H9 (cell line): ENCODE measurements at regions not wholly inside any gene's neighbourhood (a gene's known extent, or its start where the extent isn't known, plus 50 kb on each side); places are given as distances from the start of the nearest gene placed in this dataset.

Experiments used
- DNase-seq: peaks from one replicate; pipeline ENCODE4 v3.0.0-alpha.2; 2017
- H2AFZ ChIP-seq: one replicate; pipeline ENCODE4 v1.6.1; 2013; ENCODE audit warnings: mild to moderate bottlenecking, low read length, control low read depth, moderate library complexity
- H2AK5ac ChIP-seq: 2 replicates; pipeline ENCODE4 v1.6.1; 2013; ENCODE audit warnings: low read length, control low read depth, mixed read lengths; ENCODE audit not compliant: insufficient read length
- H2BK120ac ChIP-seq: one replicate; pipeline ENCODE4 v1.6.1; 2013; ENCODE audit warnings: low read depth, mild to moderate bottlenecking, low read length, control low read depth, inconsistent platforms; ENCODE audit not compliant: poor library complexity, severe bottlenecking
- H2BK12ac ChIP-seq: 2 replicates; pipeline ENCODE4 v1.6.1; 2013; ENCODE audit warnings: low read length, control low read depth, mixed read lengths, low read depth; ENCODE audit not compliant: insufficient read length
- H2BK15ac ChIP-seq: 2 replicates; pipeline ENCODE4 v1.6.1; 2013; ENCODE audit warnings: low read depth, low read length, control low read depth
- H2BK20ac ChIP-seq: one replicate; pipeline ENCODE4 v1.6.1; 2013; ENCODE audit warnings: low read depth, mild to moderate bottlenecking, low read length, control low read depth, inconsistent platforms; ENCODE audit not compliant: poor library complexity, severe bottlenecking
- H2BK5ac ChIP-seq: 2 replicates; pipeline ENCODE4 v1.6.1; 2013; ENCODE audit warnings: low read length, control low read depth, mixed read lengths; ENCODE audit not compliant: insufficient read length
- H3K14ac ChIP-seq: 2 replicates; pipeline ENCODE4 v1.6.1; 2013; ENCODE audit warnings: low read length, control low read depth; ENCODE audit not compliant: insufficient read depth
- H3K18ac ChIP-seq: 2 replicates; pipeline ENCODE4 v1.6.1; 2013; ENCODE audit warnings: low read depth, mild to moderate bottlenecking, mixed read lengths, low read length, control low read depth; ENCODE audit not compliant: insufficient read length
- H3K23ac ChIP-seq: 2 replicates; pipeline ENCODE4 v1.6.1; 2013; ENCODE audit warnings: low read length, control low read depth, mixed read lengths, low read depth; ENCODE audit not compliant: insufficient read length
- H3K23me2 ChIP-seq: 2 replicates; pipeline ENCODE4 v1.6.1; 2013; ENCODE audit warnings: low read depth, mild to moderate bottlenecking, mixed read lengths, low read length, control low read depth; ENCODE audit not compliant: insufficient read length, poor library complexity, severe bottlenecking
- H3K27ac ChIP-seq: 2 replicates; pipeline ENCODE4 v1.5.1; 2013; ENCODE audit warnings: low read length, control low read depth, mixed read lengths, low read depth; ENCODE audit not compliant: insufficient read length
- H3K27me3 ChIP-seq: 2 replicates; pipeline ENCODE4 v1.6.1; 2013; ENCODE audit warnings: low read length, control low read depth, inconsistent platforms; ENCODE audit not compliant: insufficient read depth
- H3K4ac ChIP-seq: 2 replicates; pipeline ENCODE4 v1.6.1; 2013; ENCODE audit warnings: low read depth, mild to moderate bottlenecking, control low read depth, inconsistent platforms, low read length, moderate library complexity
- H3K4me1 ChIP-seq: 2 replicates; pipeline ENCODE4 v1.6.1; 2013; ENCODE audit warnings: low read length, control low read depth, inconsistent platforms; ENCODE audit not compliant: insufficient read depth
- H3K4me2 ChIP-seq: 2 replicates; pipeline ENCODE4 v1.6.1; 2013; ENCODE audit warnings: low read length, control low read depth, mixed read lengths; ENCODE audit not compliant: insufficient read length, insufficient read depth
- H3K56ac ChIP-seq: 2 replicates; pipeline ENCODE4 v1.6.1; 2013; ENCODE audit warnings: low read depth, mild to moderate bottlenecking, mixed read lengths, low read length, control low read depth; ENCODE audit not compliant: insufficient read length
- H3K79me1 ChIP-seq: 2 replicates; pipeline ENCODE4 v1.6.1; 2013; ENCODE audit warnings: low read depth, mild to moderate bottlenecking, moderate library complexity, low read length, control low read depth, inconsistent platforms; ENCODE audit not compliant: insufficient read depth, poor library complexity, severe bottlenecking
- H3K79me2 ChIP-seq: 2 replicates; pipeline ENCODE4 v1.6.1; 2013; ENCODE audit warnings: low read length, control low read depth, inconsistent platforms; ENCODE audit not compliant: insufficient read depth
- H3K9ac ChIP-seq: 2 replicates; pipeline ENCODE4 v1.6.1; 2013; ENCODE audit warnings: low read length, control low read depth, mixed read lengths; ENCODE audit not compliant: insufficient read length; ENCODE audit errors: extremely low read depth
- H3K9me3 ChIP-seq: one replicate; pipeline ENCODE4 v1.6.1; 2013; ENCODE audit warnings: low read depth, low read length, inconsistent platforms; ENCODE audit not compliant: control insufficient read depth
- H3T11ph ChIP-seq: one replicate; pipeline ENCODE4 v1.6.1; 2013; ENCODE audit warnings: mild to moderate bottlenecking, low read length, control low read depth, inconsistent platforms
- H4K20me1 ChIP-seq: one replicate; pipeline ENCODE4 v1.6.1; 2013; ENCODE audit not compliant: control insufficient read depth, insufficient read length, insufficient read depth
- H4K5ac ChIP-seq: 2 replicates; pipeline ENCODE4 v1.6.1; 2013; ENCODE audit warnings: low read depth, mild to moderate bottlenecking, mixed read lengths, low read length, control low read depth; ENCODE audit not compliant: insufficient read length
- H4K8ac ChIP-seq: replicated peaks from 2 replicates; pipeline ENCODE4 v1.6.1; 2013; ENCODE audit warnings: low read length, control low read depth, mixed read lengths, low read depth; ENCODE audit not compliant: insufficient read length
- H4K91ac ChIP-seq: 2 replicates; pipeline ENCODE4 v1.6.1; 2013; ENCODE audit warnings: low read depth, mild to moderate bottlenecking, moderate library complexity, mixed read lengths, low read length, control low read depth; ENCODE audit not compliant: insufficient read length
- H3K27ac Mint-ChIP-seq, 3 experiments: 2 replicates in 2 of 3; 3 replicates in 1 of 3; pipeline ENCODE4 v1.8.0; 2020 to 2021; ENCODE audit warnings: mixed read lengths in 3 of 3, mild to moderate bottlenecking in 1 of 3, moderate library complexity in 1 of 3
- H3K27me3 Mint-ChIP-seq: 2 replicates; pipeline ENCODE4 v1.8.0; 2021; ENCODE audit warnings: low read depth, mild to moderate bottlenecking, moderate library complexity, mixed read lengths
- H3K36me3 Mint-ChIP-seq, 3 experiments: 2 replicates in 2 of 3; 3 replicates in 1 of 3; pipeline ENCODE4 v1.8.0; 2020 to 2021; ENCODE audit warnings: low read depth in 3 of 3, mixed read lengths in 3 of 3; ENCODE audit not compliant: insufficient read depth in 1 of 3
- H3K4me1 Mint-ChIP-seq, 2 experiments: 2 replicates each; pipeline ENCODE4 v1.8.0; 2020; ENCODE audit warnings: mixed read lengths in 2 of 2
- H3K4me3 Mint-ChIP-seq, 2 experiments: 2 replicates in 1 of 2; 3 replicates in 1 of 2; pipeline ENCODE4 v1.8.0; 2020 to 2021; ENCODE audit warnings: mild to moderate bottlenecking in 2 of 2, mixed read lengths in 2 of 2, moderate library complexity in 1 of 2
- H3K9me3 Mint-ChIP-seq, 2 experiments: 2 replicates in 1 of 2; 3 replicates in 1 of 2; pipeline ENCODE4 v1.8.0; 2020; ENCODE audit warnings: mild to moderate bottlenecking in 2 of 2, mixed read lengths in 2 of 2, moderate library complexity in 1 of 2
- WGBS: extraction: QIAGEN DNeasy Blood & Tissue Kit; methylation state at CpG from one replicate; pipeline ENCODE4 v1.1.7; 2013; ENCODE audit warnings: missing lambda C conversion rate, low lambda C conversion rate, mixed read lengths; ENCODE audit not compliant: insufficient read length; ENCODE audit errors: extremely low coverage; 5-methylcytosine and 5-hydroxymethylcytosine counted together
- TF ChIP-seq, protein P1 (sequence below): fragments of 200-600 bp; sonication (generic); conservative IDR thresholded peaks from 3 replicates; pipeline ENCODE4 v1.8.0; 2021; ENCODE audit warnings: antibody characterized with exemption, mild to moderate bottlenecking

GRCh38 chr4:27293831-27294230 lies 433.2 kb downstream of the STIM2 start:
- no peaks in the 10 kb centered on the region for H3K23me2 ChIP-seq

More at GRCh38 chr4:27293831-27294230, 433.2 kb downstream of the STIM2 start:
- Histone ChIP-seq H2BK20ac (no peak overlapping the region), H3K56ac (no peak overlapping the region), H3K4me1 (peaks cover 5% of the 10 kb centered on the region; the same call in 1 of the 2 replicates), H2AK5ac (no peak overlapping the region), H3K18ac (no peak overlapping the region), H3K14ac (no peak overlapping the region), H4K5ac (no peak overlapping the region), H3K79me2 (no peaks in the 10 kb centered on the region), H4K20me1 (no peaks in the 10 kb centered on the region), H3K9me3 (no peaks in the 10 kb centered on the region), H3K27ac (no peak overlapping the region), H3K4me2 (no peak overlapping the region), H2BK15ac (no peak overlapping the region), H2BK120ac (no peak overlapping the region), H3T11ph (no peak overlapping the region), H3K4ac (no peak overlapping the region), H3K9ac (no peak overlapping the region), H3K79me1 (no peaks in the 10 kb centered on the region), H2AFZ (no peak overlapping the region), H2BK5ac (no peak overlapping the region), H4K8ac (no peak overlapping the region), H3K27me3 (no peaks in the 10 kb centered on the region), H4K91ac (no peak overlapping the region), H3K23ac (no peak overlapping the region), H2BK12ac (no peak overlapping the region)
- H3K27me3 Mint-ChIP-seq: no peaks in the 10 kb centered on the region
- H3K4me3 Mint-ChIP-seq: no peak overlapping the region
- H3K27ac Mint-ChIP-seq: no peak overlapping the region
- H3K4me1 Mint-ChIP-seq: peaks cover 12% of the 10 kb centered on the region in 2 experiments
- TF ChIP-seq, protein P1, sequence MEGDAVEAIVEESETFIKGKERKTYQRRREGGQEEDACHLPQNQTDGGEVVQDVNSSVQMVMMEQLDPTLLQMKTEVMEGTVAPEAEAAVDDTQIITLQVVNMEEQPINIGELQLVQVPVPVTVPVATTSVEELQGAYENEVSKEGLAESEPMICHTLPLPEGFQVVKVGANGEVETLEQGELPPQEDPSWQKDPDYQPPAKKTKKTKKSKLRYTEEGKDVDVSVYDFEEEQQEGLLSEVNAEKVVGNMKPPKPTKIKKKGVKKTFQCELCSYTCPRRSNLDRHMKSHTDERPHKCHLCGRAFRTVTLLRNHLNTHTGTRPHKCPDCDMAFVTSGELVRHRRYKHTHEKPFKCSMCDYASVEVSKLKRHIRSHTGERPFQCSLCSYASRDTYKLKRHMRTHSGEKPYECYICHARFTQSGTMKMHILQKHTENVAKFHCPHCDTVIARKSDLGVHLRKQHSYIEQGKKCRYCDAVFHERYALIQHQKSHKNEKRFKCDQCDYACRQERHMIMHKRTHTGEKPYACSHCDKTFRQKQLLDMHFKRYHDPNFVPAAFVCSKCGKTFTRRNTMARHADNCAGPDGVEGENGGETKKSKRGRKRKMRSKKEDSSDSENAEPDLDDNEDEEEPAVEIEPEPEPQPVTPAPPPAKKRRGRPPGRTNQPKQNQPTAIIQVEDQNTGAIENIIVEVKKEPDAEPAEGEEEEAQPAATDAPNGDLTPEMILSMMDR: no peak
- no peaks in the 10 kb centered on the region for H3K36me3 Mint-ChIP-seq
- no peaks in the 10 kb centered on the region for H3K9me3 Mint-ChIP-seq
- no peak for DNase-seq
- no CpG with 5 or more reads among the region's 4 CpGs for WGBS
